ENCODE measurements at regions not wholly inside any gene's neighbourhood (a gene's known extent, or its start where the extent isn't known, plus 50 kb on each side); places are given as distances from the start of the nearest gene placed in this dataset.
"Not testable (repeated sequence)": the region's sequence is repeated elsewhere in the genome, so short reads cannot be mapped to it uniquely, and the experiment has no call there.

- no peak for DNase-seq
Measured at GRCh38 chr2:47964277-47964676, 58.0 kb upstream of the FBXO11 start.

- no peak for DNase-seq
Measured at GRCh38 chr2:47964722-47965434, 58.6 kb upstream of the FBXO11 start.

GRCh38 chr2:47976728-47977127 lies 70.4 kb upstream of the FBXO11 start:
- DNase-seq = not testable (repeated sequence)

GRCh38 chr2:47984041-47984440 lies 77.7 kb upstream of the FBXO11 start:
- DNase-seq = no peak

- no peak for DNase-seq
Measured at GRCh38 chr2:47990503-47990902, 84.2 kb upstream of the FBXO11 start.

GRCh38 chr2:47992671-47993070 lies 86.4 kb upstream of the FBXO11 start:
- DNase-seq = no peak

GRCh38 chr2:47996808-47997207 lies 90.5 kb upstream of the FBXO11 start:
- no peak for DNase-seq

- no peak for DNase-seq
Measured at GRCh38 chr2:47999512-47999911, 93.2 kb upstream of the FBXO11 start.

- no peak for DNase-seq
Measured at GRCh38 chr2:48001498-48001897, 95.2 kb upstream of the FBXO11 start.

GRCh38 chr2:48006094-48006493 lies 99.8 kb upstream of the FBXO11 start:
- no peak for DNase-seq

- no peak for DNase-seq
Measured at GRCh38 chr2:48007699-48008268, 101.5 kb upstream of the FBXO11 start.

- no peak for DNase-seq
Measured at GRCh38 chr2:48009256-48009655, 103.0 kb upstream of the FBXO11 start.

GRCh38 chr2:48015421-48015820 lies 109.1 kb upstream of the FBXO11 start:
- no peak for DNase-seq

GRCh38 chr2:48016225-48017019 lies 110.1 kb upstream of the FBXO11 start:
- no peak for DNase-seq

- no peak for DNase-seq
Measured at GRCh38 chr2:48017136-48017535, 110.8 kb upstream of the FBXO11 start.

GRCh38 chr2:48018480-48018879 lies 112.2 kb upstream of the FBXO11 start:
- DNase-seq = no peak

GRCh38 chr2:48026865-48027264 lies 120.6 kb upstream of the FBXO11 start:
- DNase-seq = no peak

- no peak for DNase-seq
Measured at GRCh38 chr2:48032765-48033164, 126.5 kb upstream of the FBXO11 start.

GRCh38 chr2:48034295-48034694 lies 128.0 kb upstream of the FBXO11 start:
- no peak for DNase-seq

- DNase-seq = no peak
Measured at GRCh38 chr2:48036312-48036711, 130.0 kb upstream of the FBXO11 start.

- DNase-seq = no peak
Measured at GRCh38 chr2:48039209-48039990, 133.1 kb upstream of the FBXO11 start.

- no peak for DNase-seq
Measured at GRCh38 chr2:48043131-48043700, 136.9 kb upstream of the FBXO11 start.

GRCh38 chr2:48043746-48044145 lies 137.4 kb upstream of the FBXO11 start:
- no peak for DNase-seq
